ENCODE measurements at regions not wholly inside any gene's neighbourhood (a gene's known extent, or its start where the extent isn't known, plus 50 kb on each side); places are given as distances from the start of the nearest gene placed in this dataset.
A peak's percentile ranks its signal among the peaks of the same experiment; 100 is the strongest.

GRCh38 chr5:87536365-87536764, 123.6 kb upstream of the CCNH start (continued):
- TF ChIP-seq ZNF302 (CRISPR knock-in tag; IDR thresholded peaks at IDR 0.05), result no peak
- no peak for TF ChIP-seq HOXB13 (CRISPR knock-in tag; IDR thresholded peaks at IDR 0.05; ENCODE audit: low read depth)

- FAIRE-seq, result no peak
- Histone ChIP-seq H3K27ac (no peak overlapping the region), H3K9me3 (no peaks in the 10 kb centered on the region), H3K4me2 (no peak overlapping the region), H3K4me1 (no peaks in the 10 kb centered on the region), H3K4me3 (no peak overlapping the region)
- DNase-seq (ENCODE audit: low read depth in 1 of 2, low spot score in 1 of 2), result no peak
- CTCF ChIA-PET, result interaction anchor here (0.7 kb wide), 1 partner anchor 117 kb away, joined by 3 read pairs; no protein-coding TSS in a partner anchor
- no peak for ATAC-seq
- TF ChIP-seq MAX (IDR thresholded peaks at IDR 0.05), result no peak
- TF ChIP-seq NPAS2 (CRISPR knock-in tag; IDR thresholded peaks at IDR 0.05; ENCODE audit: borderline replicate concordance), result no peak
- TF ChIP-seq MAFK (IDR thresholded peaks at IDR 0.05; ENCODE audit: partially characterized antibody), result peak; percentile 12
- no peak for TF ChIP-seq MYC (IDR thresholded peaks at IDR 0.05; ENCODE audit: borderline replicate concordance, low read length)
- POLR2A ChIA-PET, result no interaction called here
Measured at GRCh38 chr5:87535706-87536105, 123.0 kb upstream of the CCNH start.

- no peak for ATAC-seq
- no peaks in the 10 kb centered on the region for H3K9me3 ChIP-seq
- 58% methylated on average over 1 of the region's 1 CpG for WGBS (ENCODE audit: missing lambda C conversion rate)
- FAIRE-seq, result no peak
- no peak overlapping the region for H3K27ac ChIP-seq
- no peak overlapping the region for H3K4me2 ChIP-seq
- H3K4me1 ChIP-seq, result no peaks in the 10 kb centered on the region
- TF ChIP-seq E2F6 (IDR thresholded peaks at IDR 0.05; ENCODE audit: borderline replicate concordance, low read depth) (no peak), TP53 (CRISPR knock-in tag; IDR thresholded peaks at IDR 0.05) (no peak), ZFP36 (IDR thresholded peaks at IDR 0.05; ENCODE audit: borderline replicate concordance, partially characterized antibody) (no peak), HMGXB4 (CRISPR knock-in tag; IDR thresholded peaks at IDR 0.05; ENCODE audit: borderline replicate concordance) (no peak), REST (IDR thresholded peaks at IDR 0.05) (no peak), CBX8 (IDR thresholded peaks at IDR 0.05) (no peak), CHD4 (IDR thresholded peaks at IDR 0.05; ENCODE audit: borderline replicate concordance) (no peak), ZNF302 (CRISPR knock-in tag; IDR thresholded peaks at IDR 0.05) (no peak)
- DNase-seq (ENCODE audit: low read depth in 1 of 2, low spot score in 1 of 2), result no peak
- CTCF ChIA-PET, result no interaction called here
- POLR2A ChIA-PET, result no interaction called here
- no peak overlapping the region for H3K4me3 ChIP-seq
Measured at GRCh38 chr5:87529486-87530076, 116.9 kb upstream of the CCNH start.

GRCh38 chr5:87526131-87526530, 113.4 kb upstream of the CCNH start:
- TF ChIP-seq FOXS1 (CRISPR knock-in tag; IDR thresholded peaks at IDR 0.05) (no peak), RNF2 (IDR thresholded peaks at IDR 0.05; ENCODE audit: borderline replicate concordance, low read depth) (no peak), NPAS2 (CRISPR knock-in tag; IDR thresholded peaks at IDR 0.05; ENCODE audit: borderline replicate concordance) (no peak), CBX8 (IDR thresholded peaks at IDR 0.05) (no peak), RARB (CRISPR knock-in tag; IDR thresholded peaks at IDR 0.05) (no peak), E2F6 (IDR thresholded peaks at IDR 0.05; ENCODE audit: borderline replicate concordance, low read depth) (no peak), POLR2A (IDR thresholded peaks at IDR 0.05; ENCODE audit: low read length) (no peak), MAX (IDR thresholded peaks at IDR 0.05) (no peak)
- Histone ChIP-seq H3K9me3 (no peaks in the 10 kb centered on the region), H3K4me1 (no peaks in the 10 kb centered on the region), H3K27ac (no peak overlapping the region), H3K4me2 (no peak overlapping the region), H3K4me3 (no peak overlapping the region)
- FAIRE-seq (no peak), ATAC-seq (no peak), DNase-seq (ENCODE audit: low read depth in 1 of 2, low spot score in 1 of 2) (no peak)
- WGBS (ENCODE audit: missing lambda C conversion rate), result 86% methylated on average over 2 of the region's 2 CpGs
- ChIA-PET CTCF (interaction anchor here (0.8 kb wide), 1 partner anchor 10 kb away, joined by 3 read pairs; no protein-coding TSS in a partner anchor), POLR2A (no interaction called here)
